K562 (cell line): ENCODE measurements at regions not wholly inside any gene's neighbourhood (a gene's known extent, or its start where the extent isn't known, plus 50 kb on each side); places are given as distances from the start of the nearest gene placed in this dataset.

Experiments used
- CTBP1 ChIP-seq: fragments of 450-650 bp; IDR thresholded peaks from 2 replicates; pipeline ENCODE4 v1.6.1; 2016; ENCODE audit warnings: borderline replicate concordance
- FOXJ2 ChIP-seq: fragments of 200-800 bp; sonication (Bioruptor generic); IDR thresholded peaks from 2 replicates; pipeline ENCODE4 v1.6.1; 2016; ENCODE audit warnings: missing genetic modification characterization, missing compliant biosample characterization
- JUN ChIP-seq, 2 experiments: sonication (generic) in 1 of 2; formaldehyde crosslinking in 1 of 2; IDR thresholded peaks; 2 replicates each; pipeline versions ENCODE4 v1.6.1 to v1.8.0; 2012 to 2022; ENCODE audit warnings: borderline replicate concordance in 2 of 2, mild to moderate bottlenecking in 2 of 2, improper control_type of control experiment in 1 of 2, low read depth in 1 of 2, low read length in 1 of 2, missing genetic modification reagents in 1 of 2
- JUND ChIP-seq, 2 experiments: IDR thresholded peaks; 2 replicates in 1 of 2; 3 replicates in 1 of 2; pipeline ENCODE4 v1.6.1; 2011; ENCODE audit warnings: borderline replicate concordance in 2 of 2, low read depth in 2 of 2, low read length in 2 of 2, improper control_type of control experiment in 1 of 2, missing biosample characterization in 1 of 2, missing genetic modification characterization in 1 of 2, missing genetic modification reagents in 1 of 2
- KLF16 ChIP-seq: IDR thresholded peaks from 2 replicates; pipeline ENCODE4 v1.6.1; 2016; ENCODE audit warnings: antibody characterized with exemption
- MEF2A ChIP-seq: IDR thresholded peaks from 2 replicates; pipeline ENCODE4 v1.6.1; 2011; ENCODE audit warnings: low read depth, mild to moderate bottlenecking, low read length, moderate library complexity; ENCODE audit not compliant: control insufficient read depth
- NFXL1 ChIP-seq: fragments of 450-650 bp; formaldehyde crosslinking; IDR thresholded peaks from 2 replicates; pipeline ENCODE4 v1.4.0; 2021; ENCODE audit warnings: mild to moderate bottlenecking
- PRPF4 ChIP-seq: fragments of 200-400 bp; formaldehyde crosslinking; IDR thresholded peaks from one replicate; pipeline ENCODE4 v1.6.1; 2017; ENCODE audit warnings: low read length, low read depth, mild to moderate bottlenecking; ENCODE audit not compliant: insufficient read depth, poor library complexity, severe bottlenecking
- PYGO2 ChIP-seq: fragments of 450-650 bp; IDR thresholded peaks from 2 replicates; pipeline ENCODE4 v1.6.1; 2016; ENCODE audit warnings: mild to moderate bottlenecking, missing genetic modification characterization, moderate library complexity, missing compliant biosample characterization
- RAD21 ChIP-seq, 2 experiments: fragments of 250-450 bp in 1 of 2; fragments of 450-650 bp in 1 of 2; sonication (Bioruptor Pico) in 1 of 2; formaldehyde crosslinking in 1 of 2; IDR thresholded peaks in 1 of 2; conservative IDR thresholded peaks in 1 of 2; 2 replicates each; pipeline versions ENCODE4 v1.4.0 to v1.8.0; 2020 to 2022; ENCODE audit warnings: mild to moderate bottlenecking in 2 of 2, moderate library complexity in 1 of 2
- SLC30A9 ChIP-seq: fragments of 250-450 bp; sonication (Bioruptor Pico); IDR thresholded peaks from 2 replicates; pipeline ENCODE4 v1.8.0; 2022; ENCODE audit warnings: mild to moderate bottlenecking, moderate library complexity
- SRSF3 ChIP-seq: fragments of 200-400 bp; formaldehyde crosslinking; IDR thresholded peaks from 2 replicates; pipeline ENCODE4 v1.6.1; 2016; ENCODE audit warnings: mild to moderate bottlenecking, low read length, moderate library complexity; ENCODE audit not compliant: insufficient read depth
- STAG1 ChIP-seq: sonication (generic); formaldehyde crosslinking; IDR thresholded peaks from 2 replicates; pipeline ENCODE4 v1.5.0; 2020; ENCODE audit warnings: missing genetic modification reagents, borderline replicate concordance
- TGIF2 ChIP-seq: sonication (generic); formaldehyde crosslinking; IDR thresholded peaks from 2 replicates; pipeline ENCODE4 v1.8.1; 2022; ENCODE audit warnings: mild to moderate bottlenecking, missing genetic modification reagents, moderate library complexity
- TSC22D4 ChIP-seq: fragments of 450-650 bp; IDR thresholded peaks from 2 replicates; pipeline ENCODE4 v1.6.1; 2016; ENCODE audit warnings: missing genetic modification characterization, missing biosample characterization, control low read depth
- XRCC5 ChIP-seq: fragments of 200-400 bp; formaldehyde crosslinking; IDR thresholded peaks from 2 replicates; pipeline ENCODE4 v1.6.1; 2017; ENCODE audit warnings: low read depth, mild to moderate bottlenecking, low read length
- TF ChIP-seq, protein P1 (sequence below), 2 experiments: IDR thresholded peaks; 2 replicates each; pipeline ENCODE4 v1.6.1; 2012; ENCODE audit warnings: improper control_type of control experiment in 2 of 2, low read depth in 2 of 2, low read length in 2 of 2, borderline replicate concordance in 1 of 2
- TF ChIP-seq, protein P2 (sequence below): fragments of 450-650 bp; IDR thresholded peaks from 2 replicates; pipeline ENCODE4 v1.6.1; 2018; ENCODE audit not compliant: partially characterized antibody
- TF ChIP-seq, protein P3 (sequence below): sonication (generic); formaldehyde crosslinking; IDR thresholded peaks from 2 replicates; pipeline ENCODE4 v1.8.1; 2023; ENCODE audit warnings: mild to moderate bottlenecking, missing genetic modification reagents

DNA sequence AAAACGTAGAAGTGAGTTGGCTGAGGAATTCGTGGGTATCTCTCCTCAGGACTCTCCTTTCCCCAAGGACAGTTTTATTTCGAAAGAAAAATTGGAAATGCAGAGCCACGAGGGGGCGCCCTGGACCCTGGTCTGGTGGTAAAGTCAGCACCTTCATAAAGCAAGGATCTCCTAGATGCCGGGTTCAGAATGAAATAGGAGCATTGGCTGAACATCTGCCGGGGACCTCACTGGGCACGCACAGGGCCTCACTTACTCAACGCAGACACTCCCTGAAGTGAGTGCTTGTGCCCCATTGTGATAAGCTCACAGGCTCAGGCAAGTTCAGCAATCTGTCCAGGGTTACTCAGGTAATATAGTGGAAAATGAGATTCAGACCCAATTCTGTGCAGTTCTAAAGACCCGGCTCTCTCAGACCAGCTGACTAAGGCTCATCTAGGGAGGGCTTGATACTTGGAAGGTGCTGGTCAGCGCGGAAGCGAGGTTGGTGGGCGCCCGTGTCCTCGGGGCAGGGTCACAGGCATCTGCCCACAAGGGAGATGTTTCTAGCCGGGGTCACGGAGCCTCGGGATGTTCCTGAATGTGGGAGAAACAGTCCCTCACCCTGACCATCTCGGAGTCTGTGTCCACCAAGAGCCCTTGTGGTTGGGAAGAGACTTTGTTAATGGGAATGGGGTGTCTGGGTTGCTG lies 55.7 kb upstream of the ETV3 start (continued):
- TF ChIP-seq, protein P1, sequence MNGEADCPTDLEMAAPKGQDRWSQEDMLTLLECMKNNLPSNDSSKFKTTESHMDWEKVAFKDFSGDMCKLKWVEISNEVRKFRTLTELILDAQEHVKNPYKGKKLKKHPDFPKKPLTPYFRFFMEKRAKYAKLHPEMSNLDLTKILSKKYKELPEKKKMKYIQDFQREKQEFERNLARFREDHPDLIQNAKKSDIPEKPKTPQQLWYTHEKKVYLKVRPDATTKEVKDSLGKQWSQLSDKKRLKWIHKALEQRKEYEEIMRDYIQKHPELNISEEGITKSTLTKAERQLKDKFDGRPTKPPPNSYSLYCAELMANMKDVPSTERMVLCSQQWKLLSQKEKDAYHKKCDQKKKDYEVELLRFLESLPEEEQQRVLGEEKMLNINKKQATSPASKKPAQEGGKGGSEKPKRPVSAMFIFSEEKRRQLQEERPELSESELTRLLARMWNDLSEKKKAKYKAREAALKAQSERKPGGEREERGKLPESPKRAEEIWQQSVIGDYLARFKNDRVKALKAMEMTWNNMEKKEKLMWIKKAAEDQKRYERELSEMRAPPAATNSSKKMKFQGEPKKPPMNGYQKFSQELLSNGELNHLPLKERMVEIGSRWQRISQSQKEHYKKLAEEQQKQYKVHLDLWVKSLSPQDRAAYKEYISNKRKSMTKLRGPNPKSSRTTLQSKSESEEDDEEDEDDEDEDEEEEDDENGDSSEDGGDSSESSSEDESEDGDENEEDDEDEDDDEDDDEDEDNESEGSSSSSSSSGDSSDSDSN (IDR thresholded peaks at IDR 0.05; ENCODE audit: borderline replicate concordance in 1 of 2, low read depth in 2 of 2, low read length in 2 of 2) = no peak
- TF ChIP-seq JUN (IDR thresholded peaks at IDR 0.05; ENCODE audit: borderline replicate concordance, low read depth, low read length) = no peak
- TF ChIP-seq JUN (CRISPR knock-in tag; IDR thresholded peaks at IDR 0.05; ENCODE audit: borderline replicate concordance) = no peak
- TF ChIP-seq, protein P2, sequence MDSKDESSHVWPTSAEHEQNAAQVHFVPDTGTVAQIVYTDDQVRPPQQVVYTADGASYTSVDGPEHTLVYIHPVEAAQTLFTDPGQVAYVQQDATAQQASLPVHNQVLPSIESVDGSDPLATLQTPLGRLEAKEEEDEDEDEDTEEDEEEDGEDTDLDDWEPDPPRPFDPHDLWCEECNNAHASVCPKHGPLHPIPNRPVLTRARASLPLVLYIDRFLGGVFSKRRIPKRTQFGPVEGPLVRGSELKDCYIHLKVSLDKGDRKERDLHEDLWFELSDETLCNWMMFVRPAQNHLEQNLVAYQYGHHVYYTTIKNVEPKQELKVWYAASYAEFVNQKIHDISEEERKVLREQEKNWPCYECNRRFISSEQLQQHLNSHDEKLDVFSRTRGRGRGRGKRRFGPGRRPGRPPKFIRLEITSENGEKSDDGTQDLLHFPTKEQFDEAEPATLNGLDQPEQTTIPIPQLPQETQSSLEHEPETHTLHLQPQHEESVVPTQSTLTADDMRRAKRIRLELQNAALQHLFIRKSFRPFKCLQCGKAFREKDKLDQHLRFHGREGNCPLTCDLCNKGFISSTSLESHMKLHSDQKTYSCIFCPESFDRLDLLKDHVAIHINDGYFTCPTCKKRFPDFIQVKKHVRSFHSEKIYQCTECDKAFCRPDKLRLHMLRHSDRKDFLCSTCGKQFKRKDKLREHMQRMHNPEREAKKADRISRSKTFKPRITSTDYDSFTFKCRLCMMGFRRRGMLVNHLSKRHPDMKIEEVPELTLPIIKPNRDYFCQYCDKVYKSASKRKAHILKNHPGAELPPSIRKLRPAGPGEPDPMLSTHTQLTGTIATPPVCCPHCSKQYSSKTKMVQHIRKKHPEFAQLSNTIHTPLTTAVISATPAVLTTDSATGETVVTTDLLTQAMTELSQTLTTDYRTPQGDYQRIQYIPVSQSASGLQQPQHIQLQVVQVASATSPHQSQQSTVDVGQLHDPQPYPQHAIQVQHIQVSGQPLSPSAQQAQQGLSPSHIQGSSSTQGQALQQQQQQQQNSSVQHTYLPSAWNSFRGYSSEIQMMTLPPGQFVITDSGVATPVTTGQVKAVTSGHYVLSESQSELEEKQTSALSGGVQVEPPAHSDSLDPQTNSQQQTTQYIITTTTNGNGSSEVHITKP = no peak
- TF ChIP-seq, protein P3, sequence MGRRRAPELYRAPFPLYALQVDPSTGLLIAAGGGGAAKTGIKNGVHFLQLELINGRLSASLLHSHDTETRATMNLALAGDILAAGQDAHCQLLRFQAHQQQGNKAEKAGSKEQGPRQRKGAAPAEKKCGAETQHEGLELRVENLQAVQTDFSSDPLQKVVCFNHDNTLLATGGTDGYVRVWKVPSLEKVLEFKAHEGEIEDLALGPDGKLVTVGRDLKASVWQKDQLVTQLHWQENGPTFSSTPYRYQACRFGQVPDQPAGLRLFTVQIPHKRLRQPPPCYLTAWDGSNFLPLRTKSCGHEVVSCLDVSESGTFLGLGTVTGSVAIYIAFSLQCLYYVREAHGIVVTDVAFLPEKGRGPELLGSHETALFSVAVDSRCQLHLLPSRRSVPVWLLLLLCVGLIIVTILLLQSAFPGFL = no peak
- no peak for TF ChIP-seq TSC22D4 (tag)
- TF ChIP-seq PRPF4 = no peak
- peak; percentile 49; the same call in 1 of the 2 replicates for TF ChIP-seq STAG1 (CRISPR knock-in tag)
- TF ChIP-seq SLC30A9 (CRISPR knock-in tag) = no peak
- TF ChIP-seq FOXJ2 (tag) = no peak
- TF ChIP-seq KLF16 = peak; percentile 60
- no peak for TF ChIP-seq NFXL1 (CRISPR knock-in tag)
- 0 out of 2 replicates have a peak, but pooled peaks have one; percentile 10 for TF ChIP-seq JUND (IDR thresholded peaks at IDR 0.05; ENCODE audit: borderline replicate concordance, low read depth, low read length)
- TF ChIP-seq JUND (tag; IDR thresholded peaks at IDR 0.05; ENCODE audit: borderline replicate concordance, low read depth, low read length) = no peak; the same call in 2 of the 3 replicates
- peak; percentile 51; the same call in 1 of the 2 replicates for TF ChIP-seq XRCC5
- TF ChIP-seq TGIF2 = no peak
- TF ChIP-seq MEF2A = no peak
- peak; percentile 74 to 85 for TF ChIP-seq RAD21 (CRISPR knock-in tag; conservative IDR thresholded peaks at IDR 0.05 in 1 of 2, IDR thresholded peaks at IDR 0.05 in 1 of 2)
- TF ChIP-seq PYGO2 (tag) = no peak
- 0 out of 2 replicates have a peak, but pooled peaks have one; percentile 22 for TF ChIP-seq CTBP1
- TF ChIP-seq SRSF3 = no peak
